ENCODE measurements at regions not wholly inside any gene's neighbourhood (a gene's known extent, or its start where the extent isn't known, plus 50 kb on each side); places are given as distances from the start of the nearest gene placed in this dataset.

- no peak for DNase-seq
Measured at GRCh38 chr20:58087562-58087858, 140.9 kb downstream of the ANKRD60 start.

GRCh38 chr20:58086763-58087561 lies 141.5 kb downstream of the ANKRD60 start:
- no peak for DNase-seq

DNA sequence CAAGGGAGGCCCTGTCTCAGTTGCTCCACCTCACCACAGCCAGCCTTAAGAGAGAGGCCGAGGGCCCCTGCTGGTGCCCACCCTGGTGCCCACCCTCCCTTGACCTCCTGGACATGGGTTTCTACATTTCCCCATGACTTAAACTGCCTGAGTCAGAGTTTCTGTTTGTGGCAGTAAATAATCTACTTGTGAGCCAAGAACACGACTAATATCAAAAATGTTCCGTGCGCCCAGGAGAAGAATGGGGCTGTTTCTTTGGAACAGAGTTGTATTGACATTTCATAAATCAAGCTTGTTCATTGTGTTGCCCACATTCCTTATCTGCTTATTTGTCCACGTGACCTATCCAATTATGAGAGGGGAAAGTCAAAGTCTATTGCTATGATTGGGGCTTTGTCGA lies 143.5 kb downstream of the ANKRD60 start:
- DNase-seq, result no peak

DNA sequence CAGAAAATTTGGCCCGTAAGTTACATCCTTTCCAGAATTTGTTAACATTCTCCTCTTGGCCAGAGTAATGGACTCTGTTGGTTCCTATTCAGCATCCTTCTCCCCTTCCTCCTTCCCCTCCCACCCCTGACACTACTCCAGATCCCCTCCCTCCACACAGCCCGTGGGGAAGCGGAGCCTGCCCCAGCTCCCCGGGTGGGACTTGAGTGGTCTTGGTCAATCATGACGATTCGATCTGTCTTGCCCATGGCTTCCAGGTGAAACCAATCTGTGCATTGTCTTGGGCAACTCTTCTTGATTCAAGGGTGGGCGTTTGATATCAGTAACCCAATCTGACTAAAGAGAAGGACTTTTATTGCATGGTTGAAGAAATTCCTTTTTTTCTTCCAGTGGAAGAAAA lies 143.9 kb downstream of the ANKRD60 start:
- no peak for DNase-seq

DNA sequence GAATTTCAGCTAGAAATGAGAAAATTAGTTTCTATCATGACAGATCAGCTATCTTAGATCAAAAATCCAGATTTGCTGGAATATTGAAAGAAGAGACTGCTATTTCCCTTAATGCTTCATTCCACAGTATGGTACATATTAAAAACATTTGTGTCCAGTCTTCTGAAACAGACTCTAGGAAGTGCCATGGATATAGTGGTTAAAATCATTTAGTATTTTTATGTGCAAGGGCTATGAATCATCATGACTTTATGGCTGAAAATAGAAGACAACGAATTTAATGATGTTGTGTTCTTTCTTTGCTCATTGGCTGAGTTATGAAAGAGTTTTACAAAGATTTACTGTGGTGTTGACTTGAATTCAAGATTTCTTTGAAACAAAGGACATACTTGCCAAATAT lies 146.6 kb downstream of the ANKRD60 start:
- no peak for DNase-seq

GRCh38 chr20:58078741-58079522 lies 149.5 kb downstream of the ANKRD60 start:
- DNase-seq, result no peak

- no peak for DNase-seq
Measured at GRCh38 chr20:58077282-58077681, 151.2 kb downstream of the ANKRD60 start.

DNA sequence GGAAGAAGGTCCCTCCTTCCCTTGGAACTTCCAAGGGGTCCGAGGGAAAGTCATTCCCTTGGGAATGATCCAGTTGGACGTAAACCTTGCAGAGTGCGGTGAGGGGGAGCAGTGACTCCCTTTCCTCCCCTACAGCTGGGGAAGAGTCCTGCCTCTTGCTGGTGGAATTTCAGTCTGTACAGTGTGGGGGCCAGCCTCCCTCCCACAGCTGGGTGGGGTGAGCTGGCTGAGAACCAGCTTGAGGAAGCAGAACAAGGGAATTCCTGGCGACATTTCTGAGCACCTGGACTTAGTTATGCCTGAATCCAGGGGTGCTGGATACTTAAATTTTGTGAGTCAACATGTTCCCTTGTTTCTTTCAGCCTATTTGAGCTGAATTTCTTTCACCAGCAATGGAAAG lies 152.0 kb downstream of the ANKRD60 start:
- no peak for DNase-seq

GRCh38 chr20:58075586-58076345 lies 152.7 kb downstream of the ANKRD60 start:
- DNase-seq, result no peak

GRCh38 chr20:58073945-58074856 lies 154.3 kb downstream of the ANKRD60 start:
- DNase-seq, result no peak

GRCh38 chr20:58072695-58073671 lies 155.5 kb downstream of the ANKRD60 start:
- DNase-seq, result no peak

DNA sequence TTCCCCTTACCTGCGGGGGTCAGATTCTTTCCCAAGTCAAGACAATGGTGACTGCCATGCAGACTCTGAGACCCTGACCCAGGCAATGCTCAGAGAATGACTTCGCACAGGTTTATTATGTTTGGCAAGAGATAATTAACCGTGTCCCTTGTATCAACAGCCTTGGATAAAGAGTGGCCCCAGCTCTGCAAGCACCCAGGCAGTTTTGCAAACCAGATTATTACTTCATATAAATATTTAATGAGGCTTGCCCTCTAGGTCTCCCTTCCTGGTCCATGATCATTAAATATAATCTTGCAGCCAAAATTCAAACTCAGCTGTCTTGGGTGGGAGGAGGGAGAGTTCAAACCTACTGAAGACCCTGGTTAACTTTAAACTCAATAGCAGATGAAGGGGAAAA lies 156.5 kb downstream of the ANKRD60 start:
- DNase-seq, result no peak

DNA sequence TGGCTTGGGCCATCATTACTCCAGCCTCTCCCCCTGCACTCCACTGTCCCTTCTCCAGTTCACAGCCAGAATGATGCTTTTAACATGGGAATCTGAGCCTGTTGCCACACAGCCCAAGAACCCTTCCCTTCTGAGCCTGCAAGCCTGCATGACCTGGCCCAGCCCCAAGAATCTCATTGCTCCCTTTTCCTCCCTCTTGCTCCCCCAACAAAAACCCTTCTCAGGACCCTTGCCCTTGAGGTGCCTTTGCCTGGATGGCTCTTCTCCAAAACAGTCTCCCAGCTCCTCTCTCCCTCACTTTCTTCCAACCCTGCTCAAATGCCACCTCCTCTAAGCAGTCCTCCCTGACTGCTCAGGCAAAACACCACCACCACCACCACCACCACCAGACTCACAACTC lies 157.2 kb downstream of the ANKRD60 start:
- DNase-seq, result no peak

- DNase-seq, result no peak
Measured at GRCh38 chr20:58070664-58071196, 157.7 kb downstream of the ANKRD60 start.

DNA sequence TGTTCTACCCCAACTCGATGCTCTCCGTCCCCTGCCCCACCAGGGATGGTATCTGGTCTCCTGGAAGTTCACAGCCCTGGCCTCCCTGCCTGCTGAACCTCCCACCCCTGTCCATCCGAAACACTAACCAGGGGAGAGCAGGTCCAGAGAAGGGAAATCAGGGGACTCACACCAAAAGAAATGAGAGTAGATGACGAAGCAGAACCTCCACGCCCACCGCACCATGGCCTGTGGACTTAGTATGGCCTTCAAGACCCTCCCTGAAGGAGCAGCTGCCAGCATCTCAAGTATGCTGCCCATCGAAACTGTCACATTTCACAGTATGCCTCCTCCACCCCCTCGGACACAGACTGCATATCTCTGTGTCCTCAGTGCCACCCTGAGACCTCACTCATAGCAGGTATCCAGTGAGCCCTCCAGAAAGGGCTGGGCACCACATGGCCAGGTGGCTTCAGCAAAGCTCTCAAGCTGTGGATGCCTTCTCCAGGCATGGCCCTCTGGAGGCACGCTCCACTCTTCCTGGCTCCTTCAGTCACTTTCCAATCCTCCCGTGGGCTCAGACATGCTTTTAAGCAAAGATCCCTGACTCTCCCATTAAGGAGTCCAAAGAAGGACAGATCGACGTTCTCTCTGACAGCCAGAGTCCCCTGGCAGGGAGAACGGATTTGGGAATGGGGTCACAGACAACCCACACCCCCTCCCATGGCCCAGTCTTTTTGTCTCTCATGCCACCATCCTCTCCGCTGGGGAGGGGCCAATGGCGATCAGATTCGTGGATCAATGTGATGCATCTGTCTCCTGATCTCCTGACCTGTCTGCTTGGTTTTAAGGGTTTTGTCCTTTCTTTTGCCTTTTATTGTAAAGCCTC lies 158.4 kb downstream of the ANKRD60 start:
- no peak for DNase-seq

DNA sequence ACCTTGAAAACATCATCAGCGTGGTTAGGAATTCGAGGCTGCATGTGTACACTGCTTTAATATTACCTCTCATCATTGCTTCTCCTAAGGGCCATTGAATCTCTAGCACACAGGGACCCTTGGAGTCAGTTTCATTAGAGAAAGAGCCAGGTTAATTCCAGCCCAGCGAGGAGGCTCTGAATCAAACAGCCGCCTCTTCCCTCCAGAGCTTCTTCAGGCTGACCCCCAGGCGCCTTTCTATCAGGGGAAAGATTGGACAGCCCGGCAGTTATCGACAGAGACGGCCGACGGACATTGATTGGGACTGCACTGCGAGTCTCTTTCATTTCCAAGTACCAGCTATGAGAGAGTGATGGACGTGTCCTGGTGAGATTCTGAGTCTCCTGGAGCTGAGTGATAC lies 159.2 kb downstream of the ANKRD60 start:
- DNase-seq, result no peak

- DNase-seq, result no peak
Measured at GRCh38 chr20:58065508-58066361, 162.7 kb downstream of the ANKRD60 start.

DNA sequence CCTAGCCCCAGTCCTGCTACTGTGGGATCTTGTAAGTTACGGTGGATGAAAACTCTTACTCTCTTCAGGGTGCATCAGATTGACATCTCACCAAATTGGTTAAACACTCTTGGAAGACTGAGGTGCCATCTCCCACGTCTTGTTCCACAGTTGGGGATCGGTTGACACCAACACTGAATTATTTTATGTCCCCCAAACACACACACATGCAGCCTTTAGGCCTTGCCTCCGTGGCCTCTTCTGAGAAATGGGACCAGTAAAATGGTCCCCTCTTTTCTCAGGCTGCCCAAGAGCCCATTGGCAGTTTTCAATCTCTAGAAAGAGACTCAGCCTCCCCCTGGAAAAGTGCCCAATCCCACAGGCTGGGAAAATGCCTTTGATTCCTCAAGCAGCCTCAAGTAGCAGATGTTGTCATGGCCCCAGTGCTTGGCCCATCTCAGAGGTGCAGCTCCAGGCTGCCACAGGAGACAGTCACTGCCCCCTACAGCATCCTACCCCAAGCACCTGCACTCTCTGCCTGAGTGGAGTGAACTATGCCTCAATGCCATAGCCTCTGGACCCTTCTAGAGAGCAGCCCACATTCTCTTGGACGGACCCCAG lies 163.9 kb downstream of the ANKRD60 start:
- DNase-seq, result no peak

DNA sequence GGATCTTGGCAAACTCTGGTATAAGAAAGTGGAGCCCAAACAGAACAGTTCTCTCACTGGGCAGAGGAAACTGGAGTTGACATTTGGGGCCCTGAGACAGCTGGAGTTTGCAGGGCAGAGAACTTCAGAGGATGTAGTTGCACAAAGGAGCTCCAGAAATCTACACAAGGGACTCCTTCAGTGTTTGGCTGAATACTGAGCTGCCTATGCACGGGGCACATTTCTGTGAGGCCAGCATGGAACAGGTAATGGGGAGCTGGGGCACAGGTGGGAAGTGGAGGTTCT lies 169.3 kb downstream of the ANKRD60 start:
- DNase-seq, result no peak
